HG02870 (cell line): ENCODE measurements at regions not wholly inside any gene's neighbourhood (a gene's known extent, or its start where the extent isn't known, plus 50 kb on each side); places are given as distances from the start of the nearest gene placed in this dataset.

Experiments
- ATAC-seq: cut with Tn5 transposase; IDR thresholded peaks from one replicate; pipeline ENCODE4 v1.9.1; 2021; ENCODE audit warnings: mild to moderate bottlenecking, moderate library complexity; ENCODE audit not compliant: unreplicated experiment

- no peak for ATAC-seq
Measured at GRCh38 chr6:137688230-137688971, 178.7 kb upstream of the TNFAIP3 start.

- no peak for ATAC-seq
Measured at GRCh38 chr6:137689377-137689776, 177.7 kb upstream of the TNFAIP3 start.

GRCh38 chr6:137690034-137690433 is 177.0 kb upstream of the TNFAIP3 start:
- ATAC-seq, result no peak

- no peak for ATAC-seq
Measured at GRCh38 chr6:137690721-137691120, 176.3 kb upstream of the TNFAIP3 start.

GRCh38 chr6:137692308-137692707 is 174.8 kb upstream of the TNFAIP3 start:
- no peak for ATAC-seq

GRCh38 chr6:137692806-137693205 is 174.3 kb upstream of the TNFAIP3 start:
- no peak for ATAC-seq

GRCh38 chr6:137693711-137694110 is 173.3 kb upstream of the TNFAIP3 start:
- no peak for ATAC-seq

GRCh38 chr6:137696765-137697164 is 170.3 kb upstream of the TNFAIP3 start:
- ATAC-seq, result no peak

- no peak for ATAC-seq
Measured at GRCh38 chr6:137697267-137697938, 169.7 kb upstream of the TNFAIP3 start.

GRCh38 chr6:137698636-137699030 is 168.4 kb upstream of the TNFAIP3 start:
- ATAC-seq, result no peak

GRCh38 chr6:137699031-137699683 is 167.9 kb upstream of the TNFAIP3 start:
- ATAC-seq, result no peak

- ATAC-seq, result no peak
Measured at GRCh38 chr6:137700161-137700560, 166.9 kb upstream of the TNFAIP3 start.

GRCh38 chr6:137700751-137701477 is 166.1 kb upstream of the TNFAIP3 start:
- ATAC-seq, result no peak

GRCh38 chr6:137701942-137702341 is 165.1 kb upstream of the TNFAIP3 start:
- no peak for ATAC-seq

GRCh38 chr6:137702791-137703424 is 164.2 kb upstream of the TNFAIP3 start:
- no peak for ATAC-seq

GRCh38 chr6:137704802-137705159 is 162.3 kb upstream of the TNFAIP3 start:
- no peak for ATAC-seq

- no peak for ATAC-seq
Measured at GRCh38 chr6:137705160-137706082, 161.6 kb upstream of the TNFAIP3 start.

GRCh38 chr6:137706083-137706750 is 160.8 kb upstream of the TNFAIP3 start:
- ATAC-seq, result no peak

GRCh38 chr6:137707038-137707589 is 159.9 kb upstream of the TNFAIP3 start:
- ATAC-seq, result no peak
